ENCODE measurements at regions not wholly inside any gene's neighbourhood (a gene's known extent, or its start where the extent isn't known, plus 50 kb on each side); places are given as distances from the start of the nearest gene placed in this dataset.

- Mint-ChIP-seq H3K4me3 (no peak overlapping the region), H3K27me3 (peaks cover 9% of the 10 kb centered on the region), H3K27ac (no peak overlapping the region), H3K4me1 (no peaks in the 10 kb centered on the region), H3K9me3 (no peaks in the 10 kb centered on the region), H3K36me3 (ENCODE audit: low read depth) (no peaks in the 10 kb centered on the region)
- ChIA-PET CTCF (interaction anchor here (1.3 kb wide), 1 partner anchor 26 kb away, joined by 3 read pairs; no protein-coding TSS in a partner anchor), POLR2A (no interaction called here)
- no peak for DNase-seq
Observed at GRCh38 chr6:40701352-40702007, 114.3 kb upstream of the LRFN2 start.

GRCh38 chr6:40700006-40700580 is 112.9 kb upstream of the LRFN2 start:
- Mint-ChIP-seq H3K9me3 (no peaks in the 10 kb centered on the region), H3K36me3 (ENCODE audit: low read depth) (no peaks in the 10 kb centered on the region), H3K4me1 (no peaks in the 10 kb centered on the region), H3K27ac (no peak overlapping the region), H3K27me3 (peaks cover 7% of the 10 kb centered on the region), H3K4me3 (no peak overlapping the region)
- POLR2A ChIA-PET = no interaction called here
- CTCF ChIA-PET = no interaction called here
- no peak for DNase-seq

GRCh38 chr6:40695750-40696415 is 108.7 kb upstream of the LRFN2 start:
- Mint-ChIP-seq H3K4me1 (no peaks in the 10 kb centered on the region), H3K27ac (no peak overlapping the region), H3K27me3 (peaks cover 2% of the 10 kb centered on the region), H3K36me3 (ENCODE audit: low read depth) (no peaks in the 10 kb centered on the region), H3K4me3 (no peak overlapping the region), H3K9me3 (no peaks in the 10 kb centered on the region)
- POLR2A ChIA-PET = no interaction called here
- DNase-seq = no peak
- CTCF ChIA-PET = no interaction called here

- POLR2A ChIA-PET = no interaction called here
- Mint-ChIP-seq H3K4me1 (no peaks in the 10 kb centered on the region), H3K9me3 (no peaks in the 10 kb centered on the region), H3K27me3 (no peaks in the 10 kb centered on the region), H3K27ac (no peak overlapping the region), H3K4me3 (no peak overlapping the region), H3K36me3 (ENCODE audit: low read depth) (no peaks in the 10 kb centered on the region)
- CTCF ChIA-PET = no interaction called here
- DNase-seq = no peak
Observed at GRCh38 chr6:40695114-40695513, 108.0 kb upstream of the LRFN2 start.

GRCh38 chr6:40693768-40694167 is 106.6 kb upstream of the LRFN2 start:
- no peak overlapping the region for H3K27ac Mint-ChIP-seq
- no peaks in the 10 kb centered on the region for H3K9me3 Mint-ChIP-seq
- no peaks in the 10 kb centered on the region for H3K27me3 Mint-ChIP-seq
- ChIA-PET CTCF (interaction anchor here (0.8 kb wide), 1 partner anchor 106 kb away, joined by 4 read pairs; the partner anchor contains the start of gene LRFN2), POLR2A (no interaction called here)
- H3K4me1 Mint-ChIP-seq = no peaks in the 10 kb centered on the region
- no peaks in the 10 kb centered on the region for H3K36me3 Mint-ChIP-seq (ENCODE audit: low read depth)
- H3K4me3 Mint-ChIP-seq = no peak overlapping the region
- no peak for DNase-seq

DNA sequence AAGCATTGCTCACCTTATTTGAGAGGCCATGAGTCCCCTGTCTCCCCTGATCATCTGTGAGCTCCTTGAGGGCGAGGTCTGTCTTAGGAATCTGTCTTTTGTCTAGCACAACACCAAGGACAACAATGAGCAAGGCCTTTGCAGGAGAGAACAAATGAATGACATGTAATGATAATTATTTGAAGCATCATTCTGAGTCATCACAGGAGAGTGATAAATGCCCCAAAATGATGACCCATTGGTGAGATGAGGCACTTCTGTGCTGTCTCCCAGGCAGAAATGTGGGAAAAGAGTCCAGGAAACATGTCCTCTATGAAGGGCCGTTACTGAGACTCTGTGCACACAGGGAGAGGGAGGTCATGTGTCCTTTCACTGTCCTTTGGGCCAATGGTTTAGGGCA is 105.2 kb upstream of the LRFN2 start:
- no peaks in the 10 kb centered on the region for H3K36me3 Mint-ChIP-seq (ENCODE audit: low read depth)
- CTCF ChIA-PET = no interaction called here
- H3K27me3 Mint-ChIP-seq = peaks cover under 1% of the 10 kb centered on the region
- POLR2A ChIA-PET = no interaction called here
- H3K4me1 Mint-ChIP-seq = no peaks in the 10 kb centered on the region
- H3K9me3 Mint-ChIP-seq = no peaks in the 10 kb centered on the region
- H3K27ac Mint-ChIP-seq = no peak overlapping the region
- no peak overlapping the region for H3K4me3 Mint-ChIP-seq
- DNase-seq = no peak

GRCh38 chr6:40689185-40689584 is 102.0 kb upstream of the LRFN2 start:
- ChIA-PET POLR2A (no interaction called here), CTCF (no interaction called here)
- H3K27me3 Mint-ChIP-seq = peaks cover 10% of the 10 kb centered on the region
- no peaks in the 10 kb centered on the region for H3K36me3 Mint-ChIP-seq (ENCODE audit: low read depth)
- no peak overlapping the region for H3K27ac Mint-ChIP-seq
- H3K9me3 Mint-ChIP-seq = peaks cover 2% of the 10 kb centered on the region
- no peaks in the 10 kb centered on the region for H3K4me1 Mint-ChIP-seq
- DNase-seq = no peak
- H3K4me3 Mint-ChIP-seq = no peak overlapping the region

DNA sequence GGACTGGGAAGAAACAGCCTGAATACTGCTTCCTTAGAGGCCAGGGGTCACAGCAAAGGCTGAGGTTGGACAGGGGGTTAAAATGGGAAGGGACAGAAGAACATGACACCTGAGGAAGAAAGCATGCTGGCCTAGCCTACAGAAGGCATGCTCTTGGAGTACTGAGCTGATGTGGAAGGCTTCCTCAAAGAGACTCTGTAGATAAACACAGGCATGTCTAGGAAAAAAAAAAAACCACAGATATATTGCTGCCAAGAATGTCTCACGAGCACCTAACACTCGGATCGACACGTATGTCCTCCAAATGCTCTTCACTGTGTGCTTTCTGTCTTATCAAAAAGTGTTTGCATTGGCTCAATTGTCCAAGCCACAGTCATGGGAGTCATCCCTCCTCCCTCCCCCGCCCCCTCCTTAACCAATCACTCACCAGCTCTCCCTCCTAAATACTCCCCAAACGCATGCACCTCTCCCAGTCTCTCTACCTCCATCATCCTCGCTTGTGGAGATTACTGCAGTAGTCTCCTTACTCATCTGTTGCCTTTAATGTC is 101.1 kb upstream of the LRFN2 start:
- ChIA-PET CTCF (no interaction called here), POLR2A (no interaction called here)
- Mint-ChIP-seq H3K4me1 (no peaks in the 10 kb centered on the region), H3K4me3 (no peak overlapping the region), H3K36me3 (ENCODE audit: low read depth) (no peaks in the 10 kb centered on the region), H3K27me3 (peaks cover 10% of the 10 kb centered on the region), H3K9me3 (peaks cover 2% of the 10 kb centered on the region), H3K27ac (no peak overlapping the region)
- DNase-seq = no peak

DNA sequence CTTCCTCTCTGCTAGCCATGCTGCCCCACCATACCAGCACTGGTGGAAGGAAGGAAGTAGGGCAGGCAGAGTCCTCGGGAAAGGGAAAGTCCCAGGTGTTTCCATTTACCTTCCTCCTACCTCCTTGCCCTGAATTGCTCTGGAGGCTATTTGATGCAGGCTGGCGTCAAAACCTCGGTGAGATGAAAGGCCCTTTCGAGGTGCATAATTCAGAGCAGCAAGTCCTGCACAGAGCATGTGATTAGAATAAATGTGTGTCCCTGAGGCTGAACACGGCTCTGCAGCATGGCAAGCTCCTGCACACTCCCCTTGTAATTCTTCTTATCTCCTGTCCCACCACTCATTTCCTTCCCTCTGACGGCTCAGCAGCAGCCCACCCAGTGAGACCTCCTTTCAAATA is 98.7 kb upstream of the LRFN2 start:
- H3K4me3 Mint-ChIP-seq = no peak overlapping the region
- POLR2A ChIA-PET = no interaction called here
- H3K36me3 Mint-ChIP-seq (ENCODE audit: low read depth) = no peaks in the 10 kb centered on the region
- peaks cover 18% of the 10 kb centered on the region for H3K27me3 Mint-ChIP-seq
- H3K9me3 Mint-ChIP-seq = peaks cover 2% of the 10 kb centered on the region
- no peaks in the 10 kb centered on the region for H3K4me1 Mint-ChIP-seq
- CTCF ChIA-PET = no interaction called here
- no peak overlapping the region for H3K27ac Mint-ChIP-seq
- DNase-seq = no peak

- H3K36me3 Mint-ChIP-seq (ENCODE audit: low read depth) = no peaks in the 10 kb centered on the region
- H3K27me3 Mint-ChIP-seq = peaks cover 16% of the 10 kb centered on the region
- peaks cover 5% of the 10 kb centered on the region for H3K9me3 Mint-ChIP-seq
- ChIA-PET POLR2A (no interaction called here), CTCF (no interaction called here)
- H3K4me1 Mint-ChIP-seq = no peaks in the 10 kb centered on the region
- no peak for DNase-seq
- no peak overlapping the region for H3K27ac Mint-ChIP-seq
- no peak overlapping the region for H3K4me3 Mint-ChIP-seq
Observed at GRCh38 chr6:40681622-40682021, 94.5 kb upstream of the LRFN2 start.

- H3K9me3 Mint-ChIP-seq = peaks cover 3% of the 10 kb centered on the region
- CTCF ChIA-PET = no interaction called here
- DNase-seq = no peak
- no peak overlapping the region for H3K4me3 Mint-ChIP-seq
- H3K36me3 Mint-ChIP-seq (ENCODE audit: low read depth) = no peaks in the 10 kb centered on the region
- H3K27me3 Mint-ChIP-seq = peaks cover 12% of the 10 kb centered on the region
- H3K27ac Mint-ChIP-seq = no peak overlapping the region
- POLR2A ChIA-PET = no interaction called here
- H3K4me1 Mint-ChIP-seq = no peaks in the 10 kb centered on the region
Observed at GRCh38 chr6:40678941-40679340, 91.8 kb upstream of the LRFN2 start.

GRCh38 chr6:40674170-40674569 is 87.0 kb upstream of the LRFN2 start:
- H3K36me3 Mint-ChIP-seq (ENCODE audit: low read depth) = no peaks in the 10 kb centered on the region
- peaks cover 3% of the 10 kb centered on the region for H3K27me3 Mint-ChIP-seq
- DNase-seq = no peak
- ChIA-PET CTCF (no interaction called here), POLR2A (no interaction called here)
- no peak overlapping the region for H3K27ac Mint-ChIP-seq
- H3K9me3 Mint-ChIP-seq = peaks cover 3% of the 10 kb centered on the region
- H3K4me3 Mint-ChIP-seq = no peak overlapping the region
- H3K4me1 Mint-ChIP-seq = no peaks in the 10 kb centered on the region

- no peak for DNase-seq
- peaks cover 2% of the 10 kb centered on the region for H3K9me3 Mint-ChIP-seq
- no peak overlapping the region for H3K27ac Mint-ChIP-seq
- H3K27me3 Mint-ChIP-seq = no peaks in the 10 kb centered on the region
- no peaks in the 10 kb centered on the region for H3K4me1 Mint-ChIP-seq
- no peak overlapping the region for H3K4me3 Mint-ChIP-seq
- ChIA-PET CTCF (no interaction called here), POLR2A (no interaction called here)
- H3K36me3 Mint-ChIP-seq (ENCODE audit: low read depth) = no peaks in the 10 kb centered on the region
Observed at GRCh38 chr6:40672087-40672486, 84.9 kb upstream of the LRFN2 start.

DNA sequence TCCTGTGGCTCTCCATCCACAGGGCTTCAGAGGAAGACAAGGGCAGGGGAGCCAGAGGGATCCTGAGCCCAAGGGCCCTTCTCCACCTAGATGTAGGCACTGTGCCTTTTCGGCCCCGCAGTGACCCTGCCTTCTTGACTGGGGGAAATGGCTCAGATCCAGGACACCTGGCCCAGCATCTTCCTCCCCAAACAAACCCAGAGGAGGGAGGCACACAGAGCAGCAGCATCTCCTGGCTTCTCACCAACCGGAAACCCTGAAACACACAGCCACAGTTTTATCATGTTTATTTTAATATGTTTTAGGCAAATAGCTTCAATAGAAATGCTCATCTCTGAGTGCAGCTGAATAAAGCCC is 84.5 kb upstream of the LRFN2 start:
- H3K9me3 Mint-ChIP-seq = peaks cover 2% of the 10 kb centered on the region
- no peak overlapping the region for H3K4me3 Mint-ChIP-seq
- H3K27me3 Mint-ChIP-seq = no peaks in the 10 kb centered on the region
- CTCF ChIA-PET = no interaction called here
- H3K36me3 Mint-ChIP-seq (ENCODE audit: low read depth) = no peaks in the 10 kb centered on the region
- no peak overlapping the region for H3K27ac Mint-ChIP-seq
- DNase-seq = no peak
- H3K4me1 Mint-ChIP-seq = no peaks in the 10 kb centered on the region
- POLR2A ChIA-PET = no interaction called here
